ENCODE measurements at regions not wholly inside any gene's neighbourhood (a gene's known extent, or its start where the extent isn't known, plus 50 kb on each side); places are given as distances from the start of the nearest gene placed in this dataset.

- TF ChIP-seq, protein P1, sequence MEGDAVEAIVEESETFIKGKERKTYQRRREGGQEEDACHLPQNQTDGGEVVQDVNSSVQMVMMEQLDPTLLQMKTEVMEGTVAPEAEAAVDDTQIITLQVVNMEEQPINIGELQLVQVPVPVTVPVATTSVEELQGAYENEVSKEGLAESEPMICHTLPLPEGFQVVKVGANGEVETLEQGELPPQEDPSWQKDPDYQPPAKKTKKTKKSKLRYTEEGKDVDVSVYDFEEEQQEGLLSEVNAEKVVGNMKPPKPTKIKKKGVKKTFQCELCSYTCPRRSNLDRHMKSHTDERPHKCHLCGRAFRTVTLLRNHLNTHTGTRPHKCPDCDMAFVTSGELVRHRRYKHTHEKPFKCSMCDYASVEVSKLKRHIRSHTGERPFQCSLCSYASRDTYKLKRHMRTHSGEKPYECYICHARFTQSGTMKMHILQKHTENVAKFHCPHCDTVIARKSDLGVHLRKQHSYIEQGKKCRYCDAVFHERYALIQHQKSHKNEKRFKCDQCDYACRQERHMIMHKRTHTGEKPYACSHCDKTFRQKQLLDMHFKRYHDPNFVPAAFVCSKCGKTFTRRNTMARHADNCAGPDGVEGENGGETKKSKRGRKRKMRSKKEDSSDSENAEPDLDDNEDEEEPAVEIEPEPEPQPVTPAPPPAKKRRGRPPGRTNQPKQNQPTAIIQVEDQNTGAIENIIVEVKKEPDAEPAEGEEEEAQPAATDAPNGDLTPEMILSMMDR (IDR thresholded peaks at IDR 0.05; ENCODE audit: low read depth, low read length), result no peak
- TF ChIP-seq EZH2phosphoT487 (IDR thresholded peaks at IDR 0.05; ENCODE audit: low read depth), result no peak
These were observed 529.7 kb upstream of the CDH7 start for GRCh38 chr18:65221115-65221514.

Measured in OCI-LY3 (cell line).